ENCODE measurements at regions not wholly inside any gene's neighbourhood (a gene's known extent, or its start where the extent isn't known, plus 50 kb on each side); places are given as distances from the start of the nearest gene placed in this dataset.
A peak's percentile ranks its signal among the peaks of the same experiment; 100 is the strongest.
"Not testable (repeated sequence)": the region's sequence is repeated elsewhere in the genome, so short reads cannot be mapped to it uniquely, and the experiment has no call there.

DNA sequence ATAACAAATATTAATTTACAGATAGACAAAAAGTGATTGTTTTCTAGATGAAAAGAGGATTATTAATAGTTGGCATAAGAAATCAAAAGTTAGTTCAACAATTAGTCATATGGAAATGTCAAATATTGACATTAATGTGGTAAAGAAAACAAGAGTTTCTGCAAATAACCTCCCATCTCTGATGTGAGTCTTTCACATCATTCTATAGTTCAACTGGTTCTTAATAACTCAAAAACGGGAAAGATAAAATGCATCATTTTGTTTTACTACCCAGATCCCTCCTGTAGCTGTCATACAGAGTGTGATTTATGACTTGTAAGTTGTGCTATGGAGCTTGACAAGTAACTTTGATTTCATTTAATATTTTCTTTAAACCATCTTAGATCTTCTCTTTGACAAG is 594.8 kb downstream of the ZWINT start:
- DNase-seq (ENCODE audit: low spot score) (no peak), FAIRE-seq (no peak)

DNA sequence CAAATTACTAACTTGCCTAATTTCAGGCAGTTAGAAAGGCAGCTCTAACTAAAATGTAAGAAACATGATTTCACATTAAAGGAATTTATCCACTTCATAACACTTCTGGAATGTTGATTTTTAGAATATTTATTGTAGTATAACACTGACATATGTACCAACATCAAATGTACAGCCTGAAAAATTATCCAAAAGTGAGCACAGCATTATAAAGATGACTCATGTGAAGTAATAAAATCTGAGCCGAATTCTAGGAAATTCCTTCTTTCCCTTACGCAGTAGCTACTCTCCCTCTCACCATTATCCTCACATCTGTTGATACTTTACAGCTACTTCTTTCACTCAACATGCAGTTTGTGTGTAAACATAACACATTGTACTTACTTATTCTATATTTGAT is 610.6 kb downstream of the ZWINT start:
- peak; percentile 16 for DNase-seq (ENCODE audit: low spot score)
- FAIRE-seq, result peak; percentile 52

DNA sequence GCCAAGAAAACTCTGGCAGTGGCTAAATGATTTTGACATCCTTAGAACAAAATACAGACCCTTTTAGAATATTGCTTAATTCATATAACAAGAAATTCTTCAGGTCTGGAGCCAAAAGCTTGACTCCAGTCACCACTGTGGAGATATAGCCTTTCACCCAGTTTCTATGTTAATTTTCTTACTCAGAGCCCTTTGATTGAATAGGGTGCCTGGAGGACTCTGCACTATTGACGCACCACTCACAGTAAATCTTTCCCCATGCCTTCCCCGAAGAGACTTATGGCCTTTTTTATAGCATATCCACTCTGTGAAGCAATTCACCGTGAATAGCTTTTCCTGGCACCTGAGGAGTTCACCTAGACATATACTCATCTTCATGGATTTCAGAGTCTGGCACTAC is 613.8 kb downstream of the ZWINT start:
- FAIRE-seq, result no peak
- DNase-seq (ENCODE audit: low spot score), result no peak

DNA sequence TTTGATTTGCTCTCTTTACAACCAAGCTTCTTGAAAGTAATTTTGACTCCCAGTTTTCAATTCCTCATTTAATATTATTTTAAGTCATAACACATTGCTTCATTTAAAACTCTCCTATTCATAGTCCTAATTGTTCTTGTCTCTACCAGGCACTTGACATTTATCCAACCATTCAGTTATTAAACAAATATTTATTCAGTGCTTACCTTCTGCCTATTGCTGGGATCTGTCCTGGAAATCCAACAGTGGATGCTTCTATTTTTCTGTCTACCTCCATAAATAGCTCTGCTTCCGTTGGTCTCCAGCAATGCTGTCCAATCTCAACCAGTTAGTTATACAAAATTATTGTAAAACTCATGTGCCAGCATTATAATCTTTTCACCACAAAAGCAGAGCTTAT is 615.1 kb downstream of the ZWINT start:
- DNase-seq (ENCODE audit: low spot score), result no peak
- FAIRE-seq, result no peak

- DNase-seq (ENCODE audit: low spot score) (no peak), FAIRE-seq (no peak)
Measured at GRCh38 chr10:55742487-55742886, 618.6 kb downstream of the ZWINT start.

DNA sequence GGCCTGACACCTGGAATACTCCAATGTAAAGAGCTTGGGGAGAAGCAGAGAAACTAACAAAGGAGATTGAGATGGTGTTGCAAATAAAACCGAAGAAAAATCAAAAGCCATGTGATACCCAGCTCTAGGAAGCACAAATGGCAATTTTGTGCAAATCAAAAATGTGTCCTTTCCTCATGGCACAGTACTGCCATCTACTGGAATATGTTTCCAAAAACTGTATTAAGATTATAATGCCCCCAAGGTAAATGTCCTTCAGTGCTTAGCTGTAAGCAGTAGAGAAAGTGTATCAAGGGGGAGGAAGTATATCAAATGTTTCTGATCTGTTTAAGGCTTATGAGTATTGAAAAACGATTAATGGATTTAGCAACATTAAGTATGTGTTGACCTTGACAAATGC is 620.3 kb downstream of the ZWINT start:
- FAIRE-seq, result peak; percentile 42
- not testable (repeated sequence) for DNase-seq (ENCODE audit: low spot score)

GRCh38 chr10:55740110-55740509 is 620.9 kb downstream of the ZWINT start:
- FAIRE-seq (no peak), DNase-seq (ENCODE audit: low spot score) (no peak)

- FAIRE-seq, result no peak
- no peak for DNase-seq (ENCODE audit: low spot score)
Measured at GRCh38 chr10:55734112-55734511, 626.9 kb downstream of the ZWINT start.

GRCh38 chr10:55704950-55705349 is 656.1 kb downstream of the ZWINT start:
- FAIRE-seq, result no peak
- no peak for DNase-seq (ENCODE audit: low spot score)

- peak; percentile 11 for DNase-seq (ENCODE audit: low spot score)
- FAIRE-seq, result peak; percentile 21
Measured at GRCh38 chr10:55668326-55668922, 692.6 kb downstream of the ZWINT start.

- no peak for FAIRE-seq
- no peak for DNase-seq (ENCODE audit: low spot score)
Measured at GRCh38 chr10:55653531-55653930, 707.5 kb downstream of the ZWINT start.

GRCh38 chr10:55641601-55642000 is 719.5 kb downstream of the ZWINT start:
- DNase-seq (ENCODE audit: low spot score) (no peak), FAIRE-seq (no peak)

DNA sequence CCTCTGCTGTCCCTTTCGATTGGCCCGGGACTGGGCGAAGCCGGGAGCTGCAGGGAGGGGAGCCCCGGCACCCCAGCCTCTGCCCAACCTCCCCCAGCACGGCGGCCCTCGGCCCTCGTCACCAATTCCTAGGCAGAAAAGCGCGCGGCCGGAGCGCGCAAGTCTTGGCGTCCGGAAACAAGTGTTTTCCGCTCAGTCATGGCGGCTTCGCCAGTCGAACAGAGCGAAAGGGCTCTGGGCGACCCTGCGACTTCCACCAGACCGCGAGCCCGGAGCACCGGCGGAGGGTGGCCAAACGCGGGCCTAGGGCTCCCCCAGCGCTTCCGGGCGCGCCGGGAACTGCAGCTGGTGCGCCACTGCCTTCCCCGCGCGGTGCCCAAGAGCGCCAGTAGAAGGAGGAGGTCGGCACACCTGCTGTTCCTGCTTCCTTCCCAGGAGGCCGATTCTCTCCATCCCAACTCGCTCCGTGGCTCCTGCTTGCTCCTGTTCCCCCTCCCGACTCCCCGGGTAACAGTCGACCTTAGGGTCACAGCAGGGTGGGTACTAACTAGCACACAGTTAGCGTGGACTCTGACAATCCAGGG is 729.9 kb downstream of the ZWINT start:
- FAIRE-seq, result no peak
- no peak for DNase-seq (ENCODE audit: low spot score)

- FAIRE-seq, result no peak
Measured at GRCh38 chr10:55630491-55631056, 730.5 kb downstream of the ZWINT start.

GRCh38 chr10:55629793-55630490 is 731.1 kb downstream of the ZWINT start:
- no peak for DNase-seq (ENCODE audit: low spot score)
- FAIRE-seq, result no peak

More at GRCh38 chr10:55630491-55631056, 730.5 kb downstream of the ZWINT start:
- DNase-seq (ENCODE audit: low spot score), result no peak

DNA sequence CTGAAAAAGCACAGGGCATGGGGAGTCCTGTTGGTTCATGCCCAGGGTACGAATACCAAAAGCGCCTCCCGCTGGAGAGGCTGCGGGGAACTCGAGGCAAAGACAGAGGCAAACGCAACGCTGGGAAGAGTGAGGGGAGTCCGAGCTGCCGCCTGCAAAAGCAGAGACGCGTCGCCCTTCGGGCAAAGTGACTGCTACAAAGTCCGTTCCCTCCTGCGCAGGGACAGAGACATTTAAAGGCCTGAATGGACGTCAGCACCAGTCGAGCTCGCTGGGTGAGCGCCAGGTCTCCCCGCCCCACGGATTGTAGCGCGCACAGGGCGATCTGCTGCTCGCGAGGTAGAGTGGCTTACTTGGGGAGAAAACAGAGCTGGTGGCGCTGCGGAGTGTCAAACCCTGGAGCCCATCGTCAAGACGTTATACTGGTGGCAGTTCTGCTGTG is 732.8 kb downstream of the ZWINT start:
- no peak for FAIRE-seq
- DNase-seq (ENCODE audit: low spot score), result no peak

- no peak for FAIRE-seq
Measured at GRCh38 chr10:55627501-55628051, 733.5 kb downstream of the ZWINT start.

DNA sequence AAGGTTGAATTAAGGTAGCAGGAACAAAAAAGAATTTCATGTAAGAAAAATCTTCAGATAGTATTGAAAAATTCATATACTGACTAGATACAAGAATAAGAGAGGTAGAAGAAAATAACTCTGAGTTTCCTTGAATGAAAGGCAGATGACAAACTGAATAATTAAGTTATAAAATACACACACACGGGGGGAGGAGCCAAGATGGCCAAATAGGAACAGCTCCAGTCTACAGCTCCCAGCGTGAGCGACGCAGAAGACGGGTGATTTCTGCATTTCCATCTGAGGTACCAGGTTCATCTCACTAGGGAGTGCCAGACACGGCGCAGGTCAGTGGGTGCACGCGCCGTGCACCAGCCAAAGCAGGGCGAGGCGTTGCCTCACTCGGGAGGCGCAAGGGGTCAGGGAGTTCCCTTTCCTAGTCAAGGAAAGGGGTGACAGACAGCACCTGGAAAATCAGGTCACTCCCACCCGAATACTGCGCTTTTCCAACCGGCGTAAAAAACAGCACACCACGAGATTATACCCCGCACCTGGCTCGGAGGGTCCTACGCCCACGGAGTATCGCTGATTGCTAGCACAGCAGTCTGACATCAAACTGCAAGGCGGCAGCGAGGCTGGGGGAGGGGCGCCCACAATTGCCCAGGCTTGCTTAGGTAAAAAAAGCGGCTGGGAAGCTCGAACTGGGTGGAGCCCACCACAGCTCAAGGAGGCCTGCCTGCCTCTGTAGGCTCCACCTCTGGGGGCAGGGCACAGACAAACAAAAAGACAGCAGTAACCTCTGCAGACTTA is 759.2 kb downstream of the ZWINT start:
- FAIRE-seq, result not testable (repeated sequence)

More at GRCh38 chr10:55627501-55628051, 733.5 kb downstream of the ZWINT start:
- DNase-seq (ENCODE audit: low spot score), result no peak

DNA sequence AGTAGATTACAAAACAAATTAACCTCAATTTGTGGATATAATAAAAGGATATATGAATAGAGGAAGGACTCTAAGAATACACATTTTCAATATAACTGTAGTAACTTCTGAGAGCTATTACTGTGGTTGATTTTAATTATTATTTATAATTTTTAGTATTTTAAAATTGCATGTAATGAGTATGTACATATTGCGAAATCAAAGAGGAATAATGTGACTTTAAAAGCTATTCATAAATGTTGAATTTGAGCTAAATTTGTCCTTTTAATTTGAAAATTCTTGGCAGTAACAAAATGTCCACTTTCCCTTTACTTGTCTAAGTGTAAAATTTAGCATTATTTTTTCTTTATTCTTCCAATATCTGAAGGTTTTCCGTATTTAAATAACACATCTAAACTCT is 750.6 kb upstream of the PCDH15 start:
- peak; percentile 35 for FAIRE-seq
- DNase-seq (ENCODE audit: low spot score), result no peak

More for the DNA sequence above, 759.2 kb downstream of the ZWINT start:
- DNase-seq (ENCODE audit: low spot score), result not testable (repeated sequence)

DNA sequence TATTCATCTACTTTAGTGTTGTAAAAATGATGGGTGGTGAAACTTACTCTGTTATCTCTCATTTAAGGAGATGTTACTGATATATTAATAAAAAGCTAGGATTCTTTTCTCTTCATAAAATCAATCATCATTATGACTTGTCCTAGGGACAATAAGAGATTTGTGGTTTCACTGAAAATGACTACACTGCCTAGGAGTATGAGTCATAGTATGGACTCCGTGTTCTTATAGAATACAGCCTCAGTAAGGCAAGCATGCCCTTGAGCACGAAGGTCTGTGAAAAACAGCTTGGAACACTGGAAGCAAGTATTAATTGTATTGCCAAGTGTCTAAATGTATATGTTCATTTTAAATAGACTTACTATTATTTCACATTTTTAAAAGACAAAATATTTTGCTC is 749.2 kb upstream of the PCDH15 start:
- FAIRE-seq (peak; percentile 79), DNase-seq (ENCODE audit: low spot score) (peak; percentile 61)

GRCh38 chr10:55537497-55537896 is 736.5 kb upstream of the PCDH15 start:
- not testable (repeated sequence) for DNase-seq (ENCODE audit: low spot score); FAIRE-seq
